Brain microvascular endothelial cell (primary cell): ENCODE measurements at regions not wholly inside any gene's neighbourhood (a gene's known extent, or its start where the extent isn't known, plus 50 kb on each side); places are given as distances from the start of the nearest gene placed in this dataset.

Experiments used
- DNase-seq: peaks from one replicate; pipeline ENCODE4 v3.0.0-alpha.2; 2020
- H3K27ac ChIP-seq: fragments of 250-450 bp; sonication (Bioruptor Pico); 2 replicates; pipeline ENCODE4 v1.5.1; 2020; ENCODE audit warnings: mild to moderate bottlenecking, moderate library complexity
- H3K27me3 ChIP-seq: fragments of 250-450 bp; sonication (Bioruptor Pico); replicated peaks from 2 replicates; pipeline ENCODE4 v1.5.1; 2020; ENCODE audit warnings: mild to moderate bottlenecking
- H3K36me3 ChIP-seq: fragments of 250-450 bp; sonication (Bioruptor Pico); replicated peaks from 2 replicates; pipeline ENCODE4 v1.5.1; 2020; ENCODE audit warnings: mild to moderate bottlenecking
- H3K4me3 ChIP-seq: 2 replicates; pipeline ENCODE4 v1.5.1; 2011; ENCODE audit warnings: low read depth, mild to moderate bottlenecking, control low read depth, low read length, moderate library complexity
- in situ Hi-C: cut with HindIII; loops from 2 replicates; pipeline ENCODE4 v1.10.0; 2017; ENCODE audit warnings: low sequenced_read_pairs, low pct_ligation_motif_present
- TF ChIP-seq, protein P1 (sequence below): IDR thresholded peaks from 2 replicates; pipeline ENCODE4 v1.5.1; 2011; ENCODE audit warnings: low read depth, mild to moderate bottlenecking, moderate library complexity, low read length, control low read depth, inconsistent platforms; ENCODE audit errors: missing control alignments

GRCh38 chr4:4613126-4613465, 71.2 kb upstream of the STX18 start:
- Histone ChIP-seq H3K27me3 (no peaks in the 10 kb centered on the region), H3K4me3 (no peak overlapping the region), H3K27ac (no peak overlapping the region), H3K36me3 (no peaks in the 10 kb centered on the region)
- DNase-seq, result no peak
- TF ChIP-seq, protein P1, sequence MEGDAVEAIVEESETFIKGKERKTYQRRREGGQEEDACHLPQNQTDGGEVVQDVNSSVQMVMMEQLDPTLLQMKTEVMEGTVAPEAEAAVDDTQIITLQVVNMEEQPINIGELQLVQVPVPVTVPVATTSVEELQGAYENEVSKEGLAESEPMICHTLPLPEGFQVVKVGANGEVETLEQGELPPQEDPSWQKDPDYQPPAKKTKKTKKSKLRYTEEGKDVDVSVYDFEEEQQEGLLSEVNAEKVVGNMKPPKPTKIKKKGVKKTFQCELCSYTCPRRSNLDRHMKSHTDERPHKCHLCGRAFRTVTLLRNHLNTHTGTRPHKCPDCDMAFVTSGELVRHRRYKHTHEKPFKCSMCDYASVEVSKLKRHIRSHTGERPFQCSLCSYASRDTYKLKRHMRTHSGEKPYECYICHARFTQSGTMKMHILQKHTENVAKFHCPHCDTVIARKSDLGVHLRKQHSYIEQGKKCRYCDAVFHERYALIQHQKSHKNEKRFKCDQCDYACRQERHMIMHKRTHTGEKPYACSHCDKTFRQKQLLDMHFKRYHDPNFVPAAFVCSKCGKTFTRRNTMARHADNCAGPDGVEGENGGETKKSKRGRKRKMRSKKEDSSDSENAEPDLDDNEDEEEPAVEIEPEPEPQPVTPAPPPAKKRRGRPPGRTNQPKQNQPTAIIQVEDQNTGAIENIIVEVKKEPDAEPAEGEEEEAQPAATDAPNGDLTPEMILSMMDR, result no peak
- in situ Hi-C loops, result no loop called here

DNA sequence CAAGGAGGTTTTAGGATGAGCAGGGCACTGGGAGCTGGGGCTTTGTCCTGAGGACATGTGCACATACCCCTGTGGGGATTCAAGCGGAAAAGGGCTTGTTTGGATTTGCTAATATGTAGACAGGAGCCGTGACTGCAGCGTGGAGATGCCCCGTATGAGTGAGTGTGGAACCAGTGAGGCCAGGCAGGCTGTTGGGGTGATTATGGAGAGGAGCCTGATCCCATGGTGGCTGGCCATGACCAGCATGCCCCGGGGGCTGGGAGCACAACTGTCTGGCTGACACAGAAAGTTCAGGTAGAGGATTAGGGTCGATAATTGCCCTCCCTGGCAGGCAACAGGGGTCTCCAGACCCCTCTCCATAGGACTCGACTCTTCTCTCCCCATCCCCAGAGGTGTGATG, 68.8 kb upstream of the STX18 start:
- TF ChIP-seq, protein P1, result no peak
- H3K4me3 ChIP-seq, result no peak overlapping the region
- in situ Hi-C loops, result no loop called here

DNA sequence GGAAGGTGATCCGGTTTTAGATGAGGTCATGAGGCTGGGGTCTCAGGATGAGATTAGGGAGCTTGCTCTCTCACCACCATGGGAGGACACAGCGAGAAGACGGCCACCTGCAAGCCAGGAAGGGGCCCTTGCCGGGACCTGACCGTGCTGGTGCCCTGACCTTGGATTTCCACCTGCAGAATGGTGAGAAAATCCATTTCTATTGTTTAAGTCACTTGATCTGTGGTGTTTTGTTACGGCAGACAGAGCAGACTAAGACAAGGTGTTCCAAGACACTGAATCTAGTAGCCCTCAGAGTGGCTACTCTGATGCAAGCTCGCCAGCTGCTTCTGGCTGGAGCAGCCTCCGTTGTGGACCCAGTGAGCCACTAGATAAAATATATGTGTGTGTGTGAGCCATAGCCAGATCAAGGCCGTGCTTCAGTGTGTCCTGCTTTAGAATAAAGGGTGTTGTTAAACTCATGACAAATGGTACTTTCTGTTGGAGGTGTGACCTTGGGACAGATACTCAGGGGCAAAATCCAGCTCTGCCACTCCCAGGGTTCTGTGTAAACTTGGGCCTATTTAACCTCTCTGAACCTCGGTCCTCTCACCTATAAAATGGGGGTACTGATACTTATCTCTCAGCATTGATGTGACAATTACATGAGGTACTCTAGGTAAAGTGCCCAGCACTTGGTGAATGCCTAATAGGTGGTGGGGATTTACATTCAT, 67.9 kb upstream of the STX18 start:
- no peak overlapping the region for H3K27ac ChIP-seq
- in situ Hi-C loops, result no loop called here
- DNase-seq, result no peak
- H3K36me3 ChIP-seq, result no peaks in the 10 kb centered on the region
- TF ChIP-seq, protein P1, result no peak
- no peak overlapping the region for H3K4me3 ChIP-seq
- no peaks in the 10 kb centered on the region for H3K27me3 ChIP-seq

More for the DNA sequence above, 68.8 kb upstream of the STX18 start:
- H3K27me3 ChIP-seq, result no peaks in the 10 kb centered on the region
- H3K27ac ChIP-seq, result no peak overlapping the region
- DNase-seq, result no peak
- no peaks in the 10 kb centered on the region for H3K36me3 ChIP-seq

GRCh38 chr4:4608214-4608537, 66.3 kb upstream of the STX18 start:
- TF ChIP-seq, protein P1, result no peak
- no peak overlapping the region for H3K4me3 ChIP-seq
- H3K36me3 ChIP-seq, result no peaks in the 10 kb centered on the region
- no peak for DNase-seq
- in situ Hi-C loops, result no loop called here
- H3K27me3 ChIP-seq, result no peaks in the 10 kb centered on the region
- H3K27ac ChIP-seq, result no peak overlapping the region

- no peaks in the 10 kb centered on the region for H3K27me3 ChIP-seq
- in situ Hi-C loops, result no loop called here
- no peak overlapping the region for H3K27ac ChIP-seq
- H3K4me3 ChIP-seq, result no peak overlapping the region
- TF ChIP-seq, protein P1, result no peak
- H3K36me3 ChIP-seq, result no peaks in the 10 kb centered on the region
- DNase-seq, result no peak
Measured at GRCh38 chr4:4607336-4608213, 65.7 kb upstream of the STX18 start.

- Histone ChIP-seq H3K27ac (no peak overlapping the region), H3K36me3 (no peaks in the 10 kb centered on the region), H3K4me3 (no peak overlapping the region), H3K27me3 (no peaks in the 10 kb centered on the region)
- in situ Hi-C loops, result no loop called here
- peak; percentile 40 for DNase-seq
- TF ChIP-seq, protein P1, result no peak
Measured at GRCh38 chr4:4606321-4606720, 64.5 kb upstream of the STX18 start.
